HUDEP-2 (cell line): ENCODE measurements at regions not wholly inside any gene's neighbourhood (a gene's known extent, or its start where the extent isn't known, plus 50 kb on each side); places are given as distances from the start of the nearest gene placed in this dataset.
"Not testable (repeated sequence)": the region's sequence is repeated elsewhere in the genome, so short reads cannot be mapped to it uniquely, and the experiment has no call there.

ENCODE experiments used
- DNase-seq, 76 experiments: peaks; one replicate each; lab custom pipeline; 2025; ENCODE audit not compliant: unreplicated experiment in 76 of 76; lab: John Stamatoyannopoulos, UW

DNA sequence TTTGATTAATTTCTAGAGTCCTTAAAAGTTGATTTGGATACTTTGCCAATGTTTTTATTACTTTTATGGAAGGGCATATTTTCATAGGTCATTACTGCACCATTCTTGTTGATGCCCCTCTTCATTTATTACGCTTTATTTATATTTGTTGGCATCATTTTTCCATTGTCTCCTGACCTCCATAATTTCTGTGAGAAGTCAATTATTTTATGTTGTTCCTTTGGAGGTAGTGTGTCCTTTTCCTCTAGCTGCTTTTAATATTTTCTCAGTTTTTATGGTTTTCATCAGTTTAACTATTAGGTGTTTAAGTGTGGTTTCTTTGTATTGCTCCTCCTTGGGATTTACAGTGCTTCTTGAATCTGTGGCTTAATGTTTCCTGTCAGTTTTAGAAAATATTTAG is 134.9 kb downstream of the SAMD9 start:
- DNase-seq: no peak

DNA sequence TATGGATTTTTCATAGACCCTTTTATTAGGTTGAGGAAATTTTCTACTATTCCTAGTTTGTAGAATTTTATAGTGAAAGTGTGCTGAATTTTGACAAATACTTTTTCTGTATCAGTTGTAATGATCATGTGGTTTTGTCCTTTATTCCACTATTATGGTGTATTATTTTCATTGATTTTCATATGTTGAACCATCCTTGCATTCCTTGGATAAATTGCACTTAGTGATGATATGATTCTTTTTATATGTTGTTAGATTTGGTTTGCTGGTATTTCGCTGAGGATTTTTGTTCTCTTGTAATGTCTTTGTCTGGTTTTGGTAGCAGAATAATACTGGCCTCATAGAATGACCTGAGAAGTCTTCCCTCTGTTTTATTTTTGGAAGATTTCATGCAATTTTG is 140.6 kb upstream of the CDK6 start:
- no peak for DNase-seq

DNA sequence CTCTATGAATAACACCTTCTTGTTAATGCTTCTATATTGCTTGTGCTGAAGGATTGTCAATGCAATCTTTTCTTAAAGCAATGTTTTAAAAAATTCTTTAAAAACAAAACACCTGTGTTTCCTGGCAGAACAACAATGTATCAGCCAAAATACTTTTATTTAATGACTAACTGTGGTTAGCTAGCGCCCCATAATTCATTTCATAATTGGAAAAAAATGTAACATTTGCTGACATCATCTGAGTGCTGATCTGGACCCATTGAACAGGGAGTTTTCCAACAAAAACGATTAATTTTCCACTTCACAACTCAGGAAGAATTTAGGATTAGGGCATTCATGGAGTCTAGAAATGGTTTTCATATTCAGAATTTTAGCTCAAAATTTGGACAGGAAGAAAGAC is 137.6 kb upstream of the CDK6 start:
- no peak for DNase-seq

DNA sequence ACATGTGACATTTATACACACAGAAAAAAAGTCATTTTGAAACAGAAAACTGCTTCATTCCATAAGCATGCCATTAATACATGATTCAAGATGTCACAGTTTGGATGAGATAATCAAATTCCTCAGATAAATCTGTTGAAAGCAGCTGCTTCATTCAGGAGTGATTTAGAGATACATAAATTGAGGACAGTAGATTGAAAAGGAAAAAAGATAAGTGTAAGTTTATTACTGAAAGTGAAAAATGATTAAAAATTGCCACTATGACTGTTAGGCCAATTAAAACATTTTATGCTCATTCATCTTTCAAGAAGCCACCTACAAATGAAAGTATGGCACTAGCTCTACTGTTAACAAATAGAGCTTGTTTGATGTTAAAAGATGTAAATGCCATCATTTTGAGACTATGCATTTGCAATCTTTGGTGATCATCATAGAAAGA is 136.9 kb upstream of the CDK6 start:
- no peak for DNase-seq

DNA sequence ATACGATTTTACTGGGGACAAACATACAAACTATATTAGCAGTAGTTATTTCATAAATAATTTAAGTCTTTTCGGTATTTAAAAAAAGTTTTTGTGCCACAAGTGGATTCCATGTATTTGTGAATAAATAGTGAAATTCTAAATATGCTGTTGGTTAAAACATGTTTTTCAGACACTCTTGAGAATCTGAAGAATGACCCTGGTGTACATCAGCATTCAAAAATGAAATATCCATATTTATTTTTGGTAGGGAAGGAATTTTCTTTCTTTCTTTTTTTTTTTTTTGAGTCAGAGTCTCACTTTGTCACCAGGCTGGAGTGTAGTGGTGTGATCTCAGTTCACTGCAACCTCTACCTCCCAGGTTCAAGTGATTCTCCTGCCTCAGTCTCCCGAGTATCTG is 136.1 kb upstream of the CDK6 start:
- DNase-seq: no peak

DNA sequence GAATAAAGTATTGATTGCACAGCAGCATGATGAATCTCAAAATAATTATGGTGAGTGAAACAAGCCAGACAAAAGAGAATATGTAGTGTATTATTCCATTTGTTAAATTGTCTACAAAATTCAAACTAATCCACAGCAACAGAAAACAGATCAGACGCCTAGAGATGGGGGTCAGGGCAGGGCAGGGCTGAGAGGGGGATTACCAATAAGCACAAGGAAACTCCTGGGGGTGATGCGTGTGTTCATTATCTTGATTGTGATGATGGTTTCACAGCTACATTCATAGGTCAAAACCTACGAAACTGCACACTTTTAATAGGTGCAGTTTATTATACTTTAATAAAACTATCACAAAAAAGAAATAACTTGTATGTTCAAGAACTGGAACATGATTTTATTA is 132.7 kb upstream of the CDK6 start:
- no peak for DNase-seq

DNA sequence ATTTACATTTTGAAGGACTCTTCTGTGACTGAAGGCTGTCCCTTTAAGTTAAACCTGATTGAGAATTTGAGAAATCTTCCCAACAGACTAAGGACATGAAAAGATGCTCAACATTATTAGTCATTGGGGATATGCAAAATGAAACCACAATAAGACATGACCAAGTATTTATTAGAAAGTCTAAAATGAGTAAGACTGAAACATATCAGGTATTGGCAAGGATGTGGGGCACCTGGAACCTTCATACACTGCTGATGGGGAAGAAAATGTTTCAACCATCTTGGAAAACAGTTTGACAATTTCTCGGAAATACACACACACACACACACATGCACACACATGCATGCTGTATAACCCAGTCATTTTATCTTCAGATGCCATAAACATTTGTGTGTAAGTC is 132.1 kb upstream of the CDK6 start:
- no peak for DNase-seq

DNA sequence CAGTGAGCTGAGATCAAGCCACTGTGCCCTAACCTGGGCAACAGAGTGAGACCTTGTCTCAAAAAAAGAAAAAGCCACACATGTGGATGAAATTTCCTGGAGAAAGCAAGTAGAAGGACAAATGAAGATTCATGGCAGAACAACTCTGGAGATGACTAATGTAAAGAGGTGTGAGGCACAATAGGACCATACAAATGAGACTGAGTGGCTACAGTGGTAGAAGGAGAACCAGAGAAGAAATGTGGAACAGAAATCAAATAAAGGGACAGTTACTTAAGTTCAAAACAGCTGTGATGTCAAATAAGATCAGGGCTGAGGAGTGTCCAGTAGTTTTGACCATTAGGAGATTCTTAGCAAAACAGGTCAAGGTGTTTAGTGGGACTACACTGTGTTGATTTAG is 130.9 kb upstream of the CDK6 start:
- no peak for DNase-seq

DNA sequence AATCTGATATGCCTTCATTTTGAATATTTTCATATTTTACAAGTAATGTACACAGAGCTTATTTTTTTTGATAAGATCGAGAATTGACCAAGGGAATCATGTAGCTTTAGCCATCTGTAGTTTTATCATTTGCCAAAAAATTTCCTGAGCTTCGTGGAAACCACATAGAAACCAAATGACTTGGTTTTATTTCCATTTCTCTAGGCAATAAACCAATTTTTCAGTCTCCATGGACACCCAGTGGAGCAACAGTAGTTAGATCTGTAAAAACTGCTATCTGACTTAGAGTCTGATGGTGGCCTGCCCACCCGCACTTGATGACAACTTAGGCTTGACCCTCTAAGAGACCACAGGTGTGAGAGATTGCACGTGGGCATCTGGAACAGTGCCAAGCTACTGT is 127.8 kb upstream of the CDK6 start:
- no peak for DNase-seq

DNA sequence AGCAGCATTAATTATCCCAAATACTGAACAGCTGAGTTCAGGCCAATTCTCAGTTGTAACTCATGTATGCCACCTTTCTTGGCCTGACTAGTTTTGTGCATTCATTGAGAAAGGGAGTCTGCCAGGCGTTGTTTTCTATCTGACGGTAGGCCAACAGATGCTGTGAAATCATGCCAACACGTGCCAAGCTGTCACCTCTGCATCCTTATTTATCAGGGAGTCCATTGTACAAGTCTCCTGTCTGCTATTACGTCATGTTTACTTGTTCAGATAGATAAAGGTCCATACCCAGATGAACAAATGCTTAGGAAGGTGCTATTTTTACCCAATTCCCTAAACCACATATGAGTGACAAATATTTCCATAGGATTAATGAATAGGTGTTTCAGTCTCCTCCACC is 127.2 kb upstream of the CDK6 start:
- DNase-seq: no peak

DNA sequence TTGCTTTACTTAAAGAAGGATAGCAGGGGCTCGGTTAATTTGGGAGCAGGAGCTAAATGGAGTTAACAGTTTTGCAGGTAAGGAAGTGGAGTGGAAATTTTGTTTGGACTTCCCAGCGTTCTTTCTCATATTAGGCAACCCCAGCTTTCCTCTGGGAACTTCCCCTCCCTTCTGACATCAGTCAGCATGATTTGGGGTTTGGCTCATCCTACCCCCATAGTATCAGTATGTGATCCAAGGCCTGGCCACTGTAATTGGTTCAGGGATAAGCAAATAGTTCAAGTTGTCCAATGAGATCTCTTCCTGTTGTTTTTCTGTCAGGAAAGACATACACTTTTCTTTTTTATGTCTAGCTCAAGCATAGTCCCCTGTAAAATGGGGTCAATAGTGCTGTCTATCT is 125.6 kb upstream of the CDK6 start:
- no peak for DNase-seq

DNA sequence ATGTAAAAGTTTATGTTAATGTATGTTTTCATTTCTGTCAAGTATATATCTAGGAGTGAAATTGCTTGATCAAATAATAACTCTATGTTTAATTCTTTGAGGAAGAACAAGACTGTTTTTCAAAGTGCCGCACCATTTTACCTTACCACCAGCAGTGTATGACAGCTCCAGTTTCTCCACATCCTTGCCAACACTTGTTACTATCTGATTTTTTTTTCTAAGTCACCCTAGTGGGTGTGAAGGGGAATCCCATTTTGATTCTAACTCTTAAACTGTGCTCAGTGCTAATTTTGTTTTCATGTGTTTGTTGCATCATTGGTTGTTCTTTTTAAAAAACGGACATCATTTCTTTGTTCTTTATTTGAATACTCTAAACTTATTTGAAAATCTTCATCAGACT is 120.2 kb upstream of the CDK6 start:
- no peak for DNase-seq

DNA sequence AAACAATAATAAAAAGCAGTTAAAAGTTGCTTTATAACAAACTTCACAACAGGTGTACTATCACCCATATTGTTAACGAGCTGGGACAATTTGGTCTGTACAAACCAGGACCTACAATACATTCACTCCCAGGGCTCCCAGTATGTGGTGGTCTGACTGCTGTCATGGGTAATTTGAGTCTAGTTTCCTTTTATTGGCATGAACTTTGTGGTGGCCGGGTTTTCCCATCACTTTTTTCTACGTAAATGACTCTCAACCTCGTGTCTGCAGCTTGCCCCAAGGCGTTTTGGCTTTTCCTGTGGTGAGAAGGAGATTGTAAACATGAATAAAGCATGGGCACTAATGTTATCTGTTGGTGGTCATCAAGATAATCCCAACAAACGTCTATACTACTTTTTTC is 118.7 kb upstream of the CDK6 start:
- no peak for DNase-seq

DNA sequence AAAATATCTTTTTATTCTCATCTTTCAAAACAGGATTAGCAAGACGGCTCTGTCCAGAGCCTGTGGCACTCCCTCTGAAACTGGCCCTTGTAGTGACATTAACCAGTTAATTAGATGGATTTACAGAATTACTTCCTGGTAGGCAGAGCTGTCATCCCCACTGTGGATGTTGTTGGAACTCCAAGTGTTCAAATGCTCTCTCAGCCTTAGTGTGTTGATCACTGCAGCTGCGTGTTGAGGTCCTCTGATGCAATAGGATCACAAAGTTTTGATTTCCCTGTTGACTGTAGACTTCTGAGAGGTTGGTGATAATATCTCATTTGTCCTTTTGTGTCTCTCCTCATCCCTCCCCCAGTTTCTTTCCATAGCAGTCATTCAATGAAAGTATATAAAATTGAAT is 117.3 kb upstream of the CDK6 start:
- no peak for DNase-seq

DNA sequence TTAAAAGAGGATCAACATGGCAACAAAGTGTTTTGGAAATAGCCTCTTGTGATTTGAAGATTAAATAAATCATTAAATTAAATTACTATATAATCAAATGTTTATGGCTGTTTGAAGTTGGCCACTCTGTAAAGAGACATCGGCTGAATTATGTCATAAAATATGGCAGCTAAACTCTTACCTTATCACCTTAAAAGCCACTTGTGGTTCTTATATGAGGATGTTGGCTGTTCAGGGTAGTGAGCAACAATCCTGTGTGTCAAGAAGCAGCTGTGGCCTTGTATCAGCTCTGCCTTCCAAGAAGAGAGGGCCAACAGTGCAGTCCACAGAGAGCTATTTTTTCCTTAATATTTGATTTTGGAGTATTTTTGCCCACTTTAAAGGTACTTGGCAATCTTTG is 113.4 kb upstream of the CDK6 start:
- DNase-seq: no peak

DNA sequence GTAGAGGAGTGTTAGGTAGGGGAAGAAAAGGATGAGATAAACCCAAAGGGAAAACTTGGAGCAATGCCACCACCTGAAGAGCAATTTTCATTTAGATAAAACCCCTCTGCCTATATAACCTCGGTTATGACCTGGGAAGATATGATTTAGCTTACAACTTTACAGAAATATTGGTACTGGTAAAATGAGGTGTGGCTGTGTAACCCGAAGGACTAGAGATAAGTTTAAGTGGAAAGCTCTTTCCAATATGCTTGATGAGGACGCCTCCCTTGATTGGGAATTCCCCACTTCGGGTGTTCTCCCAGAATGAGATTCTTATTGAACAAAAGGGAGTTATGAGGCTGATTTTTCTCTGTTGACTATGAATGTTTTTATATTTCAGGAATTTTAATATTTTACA is 109.5 kb upstream of the CDK6 start:
- DNase-seq: no peak

DNA sequence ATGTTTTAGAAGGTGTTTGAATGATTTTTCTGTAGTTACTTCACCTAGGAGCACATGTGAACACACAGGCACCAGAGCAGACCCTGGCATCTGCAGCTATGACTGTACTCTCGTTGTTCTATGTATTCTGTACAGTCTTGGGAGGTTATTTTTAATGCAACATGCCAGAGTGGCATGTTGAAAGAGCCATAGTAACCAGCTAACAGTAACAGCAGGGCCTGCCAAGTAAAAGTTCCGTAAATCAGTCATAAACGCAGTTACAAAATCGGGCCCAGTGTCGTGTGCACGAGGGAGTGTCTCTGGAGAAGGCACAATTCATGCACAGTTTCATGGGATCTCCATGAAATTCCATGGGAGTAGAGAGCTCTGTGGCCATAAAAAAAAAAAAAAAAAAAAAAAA is 108.3 kb upstream of the CDK6 start:
- DNase-seq: no peak

DNA sequence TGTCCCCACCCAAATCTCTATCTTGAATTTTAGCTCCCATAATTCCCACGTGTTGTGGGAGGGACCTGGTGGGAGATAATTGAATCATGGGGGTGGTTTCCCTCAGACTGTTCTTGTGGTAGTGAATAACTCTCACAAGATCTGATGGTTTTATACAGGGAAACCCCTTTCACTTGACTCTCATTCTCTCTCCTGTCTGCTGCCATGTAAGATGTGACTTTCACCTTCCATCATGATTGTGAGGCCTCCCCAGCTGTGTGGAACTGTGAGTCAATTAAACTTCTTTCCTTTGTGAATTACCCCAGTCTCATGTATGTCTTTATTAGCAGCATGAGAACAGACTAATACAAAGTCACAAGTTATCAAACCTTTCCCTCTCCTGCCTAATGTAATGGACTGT is 106.3 kb upstream of the CDK6 start:
- DNase-seq: not testable (repeated sequence)

DNA sequence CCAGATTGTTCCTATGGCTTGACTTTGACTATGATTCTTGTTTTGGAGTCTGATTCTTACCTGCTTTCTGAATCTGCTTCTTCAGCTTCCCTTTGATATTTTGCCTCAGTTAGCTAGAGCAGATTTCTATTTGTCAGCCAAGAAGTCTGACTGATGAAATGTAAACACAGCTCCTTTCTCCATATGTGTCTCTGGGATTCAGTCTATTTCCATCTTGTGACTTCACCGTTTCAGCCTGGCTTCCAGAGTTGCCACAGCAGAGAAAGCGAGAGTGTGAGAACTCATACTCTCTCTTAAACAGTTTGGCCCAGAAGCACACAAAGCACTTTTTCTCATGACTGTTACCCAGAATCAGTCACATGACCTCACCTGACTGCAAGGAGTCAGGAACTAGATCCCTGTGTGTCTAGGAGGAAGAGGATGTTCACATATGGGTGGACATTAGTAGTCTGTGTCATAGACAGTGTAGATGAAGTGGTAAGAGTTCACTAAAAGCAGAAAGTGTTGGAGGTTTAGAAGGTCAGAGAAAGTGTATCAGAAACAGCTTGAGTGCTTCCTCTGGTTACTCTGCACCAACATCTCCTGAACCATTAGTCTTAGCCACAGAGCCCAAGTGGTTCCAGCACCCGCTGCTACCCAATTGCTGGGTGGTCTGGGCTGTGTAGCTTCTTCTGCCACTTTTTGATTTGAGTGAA is 103.4 kb upstream of the CDK6 start:
- DNase-seq: no peak

DNA sequence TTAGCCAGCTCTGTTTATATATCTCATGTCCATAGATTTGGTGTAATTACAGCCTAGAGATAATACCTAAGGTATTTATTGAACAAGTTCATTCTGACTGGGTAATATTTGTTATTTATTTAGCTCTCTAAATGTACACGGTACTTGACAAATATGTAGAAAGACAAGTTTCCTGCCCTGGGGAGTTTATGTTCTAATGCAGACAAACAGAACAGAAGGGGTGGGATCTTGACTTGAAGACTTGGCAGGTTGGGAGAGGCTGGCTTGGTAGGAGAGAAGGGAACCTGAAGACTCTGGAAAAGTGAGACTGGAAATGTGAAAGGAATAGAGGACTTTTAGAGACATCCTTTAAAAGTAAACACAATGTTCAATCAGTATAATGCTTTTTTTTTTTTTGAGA is 97.7 kb upstream of the CDK6 start:
- no peak for DNase-seq

DNA sequence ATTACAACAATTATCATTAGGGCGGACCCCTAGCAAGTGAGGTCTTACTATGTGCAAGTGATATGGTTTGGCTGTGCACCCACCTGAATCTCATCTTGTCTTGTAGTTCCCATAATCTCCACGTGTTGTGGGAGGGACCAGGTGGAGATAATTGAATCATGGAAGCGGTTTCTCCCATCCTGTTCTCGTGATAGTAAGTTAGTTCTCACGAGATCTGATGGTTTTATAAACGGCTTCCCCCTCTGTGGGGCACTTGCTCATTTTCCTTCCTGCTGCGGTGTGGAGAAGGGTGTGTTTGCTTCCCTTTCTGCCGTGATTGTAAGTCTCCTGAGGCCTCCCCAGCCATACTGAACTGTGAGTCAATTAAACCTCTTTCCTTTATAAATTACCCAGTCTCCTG is 96.1 kb upstream of the CDK6 start:
- DNase-seq: no peak

DNA sequence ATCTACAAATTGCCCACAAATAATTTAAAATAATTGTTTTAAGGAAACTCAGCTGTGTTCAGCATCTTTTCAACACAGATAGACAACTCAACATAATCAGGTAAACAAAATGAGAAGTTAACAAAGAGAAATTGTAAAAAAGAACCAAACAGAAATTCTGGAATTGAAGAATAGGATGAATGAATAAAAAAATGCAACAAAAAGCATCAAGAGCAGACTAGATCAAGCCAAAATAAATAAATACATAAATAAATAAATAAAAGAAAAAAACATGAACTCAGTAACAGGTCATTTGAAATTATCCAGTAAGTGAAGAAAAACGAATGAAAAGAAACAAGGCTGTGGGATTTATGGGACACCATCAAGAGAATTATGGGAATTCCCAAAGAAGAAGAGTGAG is 94.0 kb upstream of the CDK6 start:
- no peak for DNase-seq

DNA sequence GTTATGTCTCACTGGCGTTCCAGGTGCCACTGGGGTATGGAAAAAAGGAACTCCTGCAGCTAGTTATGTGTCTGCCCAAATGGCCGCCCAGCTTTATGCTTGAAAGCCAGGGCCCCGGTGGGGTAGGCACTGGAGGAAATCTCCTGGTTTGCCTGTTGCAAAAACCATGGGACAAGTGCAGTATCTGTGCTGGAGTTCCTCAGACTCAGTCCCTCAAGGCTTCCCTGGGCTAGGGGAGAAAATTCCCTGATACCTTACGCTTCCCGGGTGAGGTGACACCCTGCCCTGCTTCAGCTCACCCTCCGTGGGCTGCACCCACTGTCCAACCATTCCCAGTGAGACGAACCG is 90.3 kb upstream of the CDK6 start:
- DNase-seq: no peak
